Stomach (tissue), 4 donors: ENCODE measurements at regions not wholly inside any gene's neighbourhood (a gene's known extent, or its start where the extent isn't known, plus 50 kb on each side); places are given as distances from the start of the nearest gene placed in this dataset.

Source experiments
- POLR2A ChIP-seq, 4 donors: fragments of 450-650 bp; IDR thresholded peaks; one replicate each; pipeline ENCODE4 v1.6.1; 2016; ENCODE audit warnings: antibody characterized with exemption in 4 of 4, control low read depth in 2 of 4, mild to moderate bottlenecking in 1 of 4, moderate library complexity in 1 of 4
- POLR2AphosphoS5 ChIP-seq, 3 donors: sonication (generic); formaldehyde crosslinking; IDR thresholded peaks; one replicate each; pipeline ENCODE4 v1.6.1; 2016; ENCODE audit warnings: antibody characterized with exemption in 3 of 3
- TF ChIP-seq, protein P1 (sequence below), 7 experiments: fragments of 450-650 bp in 4 of 7; fragments of 200-600 bp in 3 of 7; sonication (generic) in 3 of 7; IDR thresholded peaks; one replicate each; pipeline ENCODE4 v1.5.1; 2016 to 2019; ENCODE audit warnings: antibody characterized with exemption in 7 of 7, control low read depth in 2 of 7, mild to moderate bottlenecking in 1 of 7

DNA sequence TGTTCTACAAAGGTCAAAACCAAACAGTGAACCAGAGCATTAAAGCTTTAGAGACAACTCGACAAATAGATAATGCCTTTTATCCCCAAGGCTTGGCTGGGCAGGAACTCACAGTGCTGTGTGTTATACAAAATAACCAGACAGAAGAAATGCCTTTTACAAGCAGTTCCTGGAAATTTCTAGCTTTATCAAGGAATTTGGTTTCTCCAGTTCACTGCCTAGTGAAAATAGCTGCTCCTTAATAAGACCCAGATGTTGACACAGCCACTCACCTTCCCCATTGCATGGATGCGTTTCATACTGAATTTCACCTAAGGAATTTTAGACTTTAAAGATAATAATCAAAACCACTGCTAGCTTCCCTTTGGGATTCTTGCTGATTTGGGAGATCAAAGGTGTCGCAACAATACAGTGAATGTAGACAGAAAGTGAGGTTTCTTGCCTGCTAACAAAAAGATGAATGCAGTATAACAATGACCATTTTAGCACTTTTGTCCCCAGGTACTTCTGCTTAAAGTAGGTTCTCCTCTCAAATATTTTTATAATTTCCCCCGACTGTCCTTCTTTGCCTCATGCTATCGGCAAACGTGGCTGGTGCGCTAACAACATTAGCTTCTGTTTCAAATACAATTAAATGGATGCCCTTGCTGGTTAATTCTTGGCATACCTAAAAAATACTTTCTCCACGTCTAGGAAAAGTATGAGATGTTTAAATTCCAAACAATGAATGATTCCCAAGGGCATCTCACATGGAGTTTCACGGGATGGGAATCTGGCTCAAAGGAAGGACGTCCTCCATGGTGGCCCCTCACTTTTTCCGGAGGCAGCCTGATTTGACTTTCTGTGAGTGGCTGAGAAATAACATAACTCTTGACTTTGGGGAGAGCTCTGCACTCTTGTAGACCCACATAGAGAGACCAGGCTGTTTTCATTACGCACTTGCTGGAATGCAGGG is 162.4 kb downstream of the C12orf75 start:
- TF ChIP-seq, protein P1, sequence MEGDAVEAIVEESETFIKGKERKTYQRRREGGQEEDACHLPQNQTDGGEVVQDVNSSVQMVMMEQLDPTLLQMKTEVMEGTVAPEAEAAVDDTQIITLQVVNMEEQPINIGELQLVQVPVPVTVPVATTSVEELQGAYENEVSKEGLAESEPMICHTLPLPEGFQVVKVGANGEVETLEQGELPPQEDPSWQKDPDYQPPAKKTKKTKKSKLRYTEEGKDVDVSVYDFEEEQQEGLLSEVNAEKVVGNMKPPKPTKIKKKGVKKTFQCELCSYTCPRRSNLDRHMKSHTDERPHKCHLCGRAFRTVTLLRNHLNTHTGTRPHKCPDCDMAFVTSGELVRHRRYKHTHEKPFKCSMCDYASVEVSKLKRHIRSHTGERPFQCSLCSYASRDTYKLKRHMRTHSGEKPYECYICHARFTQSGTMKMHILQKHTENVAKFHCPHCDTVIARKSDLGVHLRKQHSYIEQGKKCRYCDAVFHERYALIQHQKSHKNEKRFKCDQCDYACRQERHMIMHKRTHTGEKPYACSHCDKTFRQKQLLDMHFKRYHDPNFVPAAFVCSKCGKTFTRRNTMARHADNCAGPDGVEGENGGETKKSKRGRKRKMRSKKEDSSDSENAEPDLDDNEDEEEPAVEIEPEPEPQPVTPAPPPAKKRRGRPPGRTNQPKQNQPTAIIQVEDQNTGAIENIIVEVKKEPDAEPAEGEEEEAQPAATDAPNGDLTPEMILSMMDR (IDR thresholded peaks at IDR 0.05) = no peak
- TF ChIP-seq POLR2A (IDR thresholded peaks at IDR 0.05) = no peak
- TF ChIP-seq POLR2AphosphoS5 (IDR thresholded peaks at IDR 0.05) = no peak
